GM19023 (cell line): ENCODE measurements at regions not wholly inside any gene's neighbourhood (a gene's known extent, or its start where the extent isn't known, plus 50 kb on each side); places are given as distances from the start of the nearest gene placed in this dataset.

Experiments
- ATAC-seq: cut with Tn5 transposase; IDR thresholded peaks from one replicate; pipeline ENCODE4 v1.9.1; 2021; ENCODE audit warnings: mild to moderate bottlenecking, moderate library complexity; ENCODE audit not compliant: unreplicated experiment

DNA sequence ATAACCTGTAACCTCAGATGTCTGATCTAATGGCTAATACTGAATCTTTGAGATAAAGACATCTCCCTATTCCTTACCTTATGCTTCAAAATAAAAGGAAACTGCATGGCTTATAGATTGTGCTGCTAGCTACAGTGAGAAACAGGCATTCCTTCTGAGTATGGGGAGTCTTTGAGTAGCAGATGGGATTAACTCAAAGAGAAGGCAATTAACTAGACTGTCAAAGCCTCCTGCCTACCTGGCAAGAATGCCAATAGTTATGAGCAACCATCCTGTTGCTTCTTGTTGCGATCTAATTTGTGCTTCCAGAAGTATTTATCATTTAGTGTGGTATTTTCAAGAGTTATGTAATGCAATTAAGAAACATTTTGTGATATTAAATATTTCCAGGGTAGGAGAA lies 660.0 kb upstream of the TMEFF2 start:
- ATAC-seq, result no peak

DNA sequence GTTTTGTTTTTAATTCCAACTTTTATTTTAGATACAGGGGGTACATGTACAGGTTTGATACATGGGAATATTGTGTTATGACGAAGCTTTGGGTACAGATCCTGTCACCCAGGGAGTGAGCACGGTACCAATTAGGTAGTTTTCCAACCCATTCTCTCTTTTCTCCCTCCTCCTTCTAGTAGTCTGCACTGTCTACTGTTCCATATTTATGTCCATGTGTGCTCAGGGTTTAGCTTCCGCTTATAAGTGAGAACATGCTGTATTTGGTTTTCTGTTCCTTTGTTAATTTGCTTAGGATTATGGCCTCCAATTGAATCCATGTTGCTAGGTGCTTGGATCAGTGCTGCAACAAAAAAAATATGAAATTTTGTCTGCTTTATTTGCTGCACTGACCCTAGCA lies 659.3 kb upstream of the TMEFF2 start:
- no peak for ATAC-seq

DNA sequence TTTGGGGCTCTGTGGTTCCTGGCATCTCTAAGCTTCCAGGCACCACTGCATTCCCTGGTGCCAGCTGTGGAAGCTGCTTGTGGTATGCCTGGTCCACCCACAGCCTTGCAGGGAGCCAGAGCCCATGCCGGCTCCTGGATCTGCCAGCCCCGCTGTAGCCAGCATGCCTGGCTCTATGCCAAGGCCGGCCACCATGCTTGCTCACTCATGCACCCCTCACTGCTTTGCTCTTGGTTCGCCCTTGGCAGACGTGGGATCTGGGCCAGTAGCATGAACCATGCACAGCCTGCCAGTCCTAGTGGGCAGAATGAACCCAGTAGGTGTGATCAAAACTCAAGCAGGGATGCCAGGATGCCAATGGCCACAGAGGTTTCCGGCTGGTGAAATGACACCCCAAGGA lies 634.2 kb upstream of the TMEFF2 start:
- ATAC-seq, result no peak

DNA sequence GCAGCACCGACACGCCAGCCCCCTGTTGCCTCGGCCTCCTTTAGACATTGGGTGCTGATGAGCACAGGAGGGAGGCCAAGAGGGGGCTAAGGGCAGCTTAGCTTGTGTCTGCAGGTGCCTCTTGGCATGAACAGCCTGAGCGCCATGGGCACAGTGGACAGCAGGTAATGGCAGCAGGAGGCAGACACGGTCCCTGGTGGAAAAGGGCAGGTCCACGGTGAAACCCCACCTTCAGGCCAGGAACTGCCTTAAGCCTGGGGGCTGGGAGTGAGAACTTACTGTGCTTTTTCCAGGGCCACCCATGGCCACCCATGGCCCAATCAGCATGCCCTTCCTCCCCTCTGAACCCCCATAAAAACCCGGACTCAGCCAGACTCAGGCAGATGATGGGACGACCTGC lies 633.4 kb upstream of the TMEFF2 start:
- ATAC-seq, result no peak

DNA sequence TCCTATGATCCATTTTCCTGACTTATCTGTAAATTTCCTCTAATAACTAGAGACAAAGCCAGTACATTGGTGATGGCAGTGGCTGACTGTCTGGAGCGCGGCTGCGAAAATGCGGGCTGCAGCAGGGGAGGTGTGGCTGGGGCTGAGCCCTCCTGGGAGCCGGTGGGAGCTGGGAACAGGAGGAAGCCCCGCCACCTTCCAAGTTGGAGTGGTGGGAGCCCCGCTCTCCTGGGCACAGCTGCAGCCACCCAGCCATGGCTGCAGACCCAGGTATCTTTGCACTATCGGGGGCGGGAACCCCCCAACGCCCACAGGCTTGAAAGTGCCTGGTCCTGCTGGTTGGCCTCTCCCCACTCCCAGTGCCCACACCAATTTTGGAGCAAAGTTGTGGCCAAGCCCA lies 633.0 kb upstream of the TMEFF2 start:
- no peak for ATAC-seq

DNA sequence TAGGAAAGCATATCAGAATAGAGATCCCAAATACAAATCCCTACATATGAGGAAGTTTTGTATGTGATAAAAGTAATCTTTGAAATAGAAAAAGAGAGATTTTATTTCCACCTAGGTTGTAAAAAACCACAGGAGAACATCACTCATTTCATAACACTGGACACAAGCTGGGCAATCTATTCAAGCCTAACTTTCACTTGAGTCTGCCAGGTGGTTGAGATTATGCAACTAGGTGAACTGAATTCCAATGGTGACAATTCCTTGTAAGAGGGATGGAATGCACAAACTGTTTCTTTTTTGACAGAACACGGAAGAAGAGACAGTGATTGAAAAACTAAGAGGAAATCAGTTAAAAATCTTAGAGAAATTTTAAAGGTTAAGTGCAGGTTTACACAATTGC lies 619.6 kb upstream of the TMEFF2 start:
- no peak for ATAC-seq

DNA sequence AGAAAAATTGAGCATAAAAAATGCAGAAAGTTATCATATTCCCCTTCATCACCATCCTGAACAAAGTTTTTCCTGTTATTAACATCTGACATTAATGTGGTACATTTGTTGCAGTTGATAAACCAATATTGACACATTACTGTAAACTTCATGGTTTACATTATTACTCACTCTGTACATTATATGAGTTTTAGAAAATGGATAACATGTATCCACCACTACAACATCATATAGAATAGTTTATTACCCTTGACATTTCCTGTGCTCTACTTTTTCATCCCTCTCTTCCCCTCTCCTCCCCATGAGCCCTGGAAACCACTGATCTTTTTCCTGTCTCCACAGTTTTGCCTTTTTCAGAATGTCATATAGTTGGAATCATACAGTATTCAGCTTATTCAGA lies 618.6 kb upstream of the TMEFF2 start:
- ATAC-seq, result no peak

DNA sequence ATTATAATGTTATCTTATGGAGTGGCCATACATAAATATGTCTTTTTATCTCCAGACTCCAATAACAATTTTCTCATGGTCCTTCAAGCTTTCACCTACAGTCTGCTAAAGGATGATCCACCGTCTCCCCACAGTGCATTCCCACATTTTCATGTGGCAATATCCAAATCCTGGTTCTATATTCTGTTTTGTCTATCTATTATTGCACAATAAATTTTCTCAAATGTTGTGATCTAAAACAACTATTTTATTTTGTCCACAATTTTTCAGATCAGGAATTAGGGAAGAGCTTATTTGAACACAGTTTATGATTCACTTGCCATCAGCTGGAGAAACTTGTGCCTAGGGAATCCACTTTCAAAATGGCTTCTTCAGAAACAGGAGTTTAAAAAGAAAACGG lies 614.4 kb upstream of the TMEFF2 start:
- no peak for ATAC-seq

DNA sequence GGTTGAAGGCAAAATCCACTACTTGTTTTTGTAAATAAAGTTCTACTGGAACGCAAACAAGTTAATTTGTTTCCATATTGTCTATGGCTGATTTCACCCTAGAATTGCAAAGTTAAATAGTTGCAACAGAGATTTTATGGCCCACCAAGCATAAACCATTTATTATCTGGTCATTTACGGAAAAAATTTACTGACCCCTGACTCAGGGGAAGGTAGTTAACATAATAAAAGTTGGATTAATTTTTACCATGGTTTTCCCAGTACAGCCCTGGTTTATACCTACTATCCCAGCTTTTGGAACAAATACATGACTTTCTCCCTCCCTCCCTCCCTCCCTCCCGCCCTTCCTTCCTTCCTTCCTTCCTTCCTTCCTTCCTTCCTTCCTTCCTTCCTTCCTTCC lies 588.9 kb upstream of the TMEFF2 start:
- ATAC-seq, result no peak

DNA sequence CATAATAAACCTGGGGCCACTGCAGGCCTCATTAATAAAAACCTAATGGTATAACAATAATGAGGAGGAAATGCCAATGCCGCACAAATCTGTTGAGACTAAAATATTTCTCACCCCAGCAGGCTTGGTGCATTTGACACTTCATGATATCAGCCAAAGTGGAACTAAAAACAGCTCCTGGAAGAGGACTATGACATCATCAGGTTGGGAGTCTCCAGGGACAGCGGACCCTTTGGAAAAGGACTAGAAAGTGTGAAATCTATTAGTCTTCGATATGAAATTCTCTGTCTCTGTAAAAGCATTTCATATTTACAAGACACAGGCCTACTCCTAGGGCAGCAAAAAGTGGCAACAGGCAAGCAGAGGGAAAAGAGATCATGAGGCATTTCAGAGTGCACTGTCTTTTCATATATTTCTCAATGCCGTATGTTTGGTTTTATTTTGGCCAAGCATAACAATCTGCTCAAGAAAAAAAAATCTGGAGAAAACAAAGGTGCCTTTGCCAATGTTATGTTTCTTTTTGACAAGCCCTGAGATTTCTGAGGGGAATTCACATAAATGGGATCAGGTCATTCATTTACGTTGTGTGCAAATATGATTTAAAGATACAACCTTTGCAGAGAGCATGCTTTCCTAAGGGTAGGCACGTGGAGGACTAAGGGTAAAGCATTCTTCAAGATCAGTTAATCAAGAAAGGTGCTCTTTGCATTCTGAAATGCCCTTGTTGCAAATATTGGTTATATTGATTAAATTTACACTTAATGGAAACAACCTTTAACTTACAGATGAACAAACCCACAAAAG lies 580.9 kb upstream of the TMEFF2 start:
- no peak for ATAC-seq

DNA sequence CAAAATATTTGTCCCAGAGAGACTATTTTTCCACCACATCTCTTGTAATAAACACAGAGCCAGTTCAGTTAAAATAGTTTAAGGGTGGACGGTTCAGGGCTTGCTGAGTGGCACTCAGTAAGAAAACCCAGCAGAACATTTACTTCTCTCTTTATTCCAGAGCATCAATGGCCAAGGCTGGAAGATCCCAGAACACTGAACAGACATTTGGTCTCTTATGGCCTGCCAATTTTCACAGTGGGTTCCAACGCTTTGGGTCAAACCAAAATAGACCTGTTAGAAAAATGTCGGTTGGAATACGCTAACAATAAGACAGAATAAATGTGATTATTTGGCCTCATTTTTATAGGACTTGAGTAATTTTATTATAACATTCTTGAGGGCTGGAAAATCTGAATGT lies 580.3 kb upstream of the TMEFF2 start:
- no peak for ATAC-seq

DNA sequence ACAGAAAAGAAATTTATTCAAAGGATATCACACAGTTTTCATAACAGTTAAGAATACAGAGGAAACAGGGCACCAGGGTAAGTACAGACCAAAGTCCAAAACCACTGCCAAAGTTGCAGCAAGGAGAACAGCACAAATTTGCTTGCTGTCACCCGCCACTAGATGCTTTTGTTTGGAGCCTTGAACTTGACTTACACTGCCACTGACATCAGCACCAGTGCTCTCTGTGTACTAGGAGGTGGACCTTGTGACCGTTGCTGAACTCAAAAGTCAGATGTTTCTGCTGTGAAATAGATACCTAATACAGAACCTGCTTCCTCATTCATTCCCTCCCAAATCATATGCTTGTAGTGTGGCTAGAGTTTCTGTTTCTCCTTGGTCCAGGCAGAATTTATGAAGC lies 578.3 kb upstream of the TMEFF2 start:
- ATAC-seq, result no peak

DNA sequence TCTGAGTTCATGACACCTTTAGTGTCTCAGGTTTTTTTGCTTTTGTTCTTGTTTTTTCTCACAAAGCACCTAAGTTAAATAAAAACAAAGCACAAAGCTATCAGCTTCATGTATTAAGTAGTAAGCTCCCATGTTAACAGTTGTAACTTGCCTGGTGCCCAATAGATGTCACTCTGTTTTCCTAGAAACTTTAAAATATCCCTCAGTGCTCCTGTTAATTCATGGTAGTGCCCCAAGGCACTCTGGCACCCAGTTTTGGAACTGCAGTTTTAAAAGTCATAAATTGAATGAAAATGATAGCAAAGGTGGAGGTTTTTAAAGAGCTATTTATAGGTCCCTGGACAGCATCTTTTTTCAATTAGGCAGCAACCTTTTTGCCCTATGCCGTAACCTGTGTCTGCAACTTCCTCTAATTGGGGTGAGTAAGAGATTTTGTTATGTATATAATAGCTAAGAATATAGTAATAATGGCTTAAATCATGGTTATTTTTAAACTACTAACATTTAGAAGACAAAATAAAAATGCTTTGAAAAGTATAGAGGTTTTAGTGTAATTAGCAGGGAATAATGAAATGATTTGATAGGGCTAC lies 555.0 kb upstream of the TMEFF2 start:
- no peak for ATAC-seq

DNA sequence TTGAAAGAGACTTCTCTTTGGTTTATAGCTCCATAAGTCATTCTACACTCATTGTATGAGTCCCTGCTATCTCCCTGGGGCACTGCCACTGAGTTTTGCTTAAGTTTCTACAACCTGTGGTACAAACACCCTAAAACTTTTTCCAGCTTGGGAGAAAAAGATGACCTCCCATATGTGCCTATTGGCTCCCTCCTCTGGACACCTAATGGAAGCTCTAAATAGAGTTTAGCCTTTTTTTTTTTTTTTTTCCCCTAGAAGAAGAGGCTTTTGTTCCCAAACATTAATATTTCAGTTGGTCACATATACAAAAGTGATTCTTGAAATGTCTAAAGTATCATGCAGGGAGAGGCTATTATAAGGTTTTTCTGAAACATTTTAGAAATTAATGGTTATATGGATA lies 547.2 kb upstream of the TMEFF2 start:
- no peak for ATAC-seq

DNA sequence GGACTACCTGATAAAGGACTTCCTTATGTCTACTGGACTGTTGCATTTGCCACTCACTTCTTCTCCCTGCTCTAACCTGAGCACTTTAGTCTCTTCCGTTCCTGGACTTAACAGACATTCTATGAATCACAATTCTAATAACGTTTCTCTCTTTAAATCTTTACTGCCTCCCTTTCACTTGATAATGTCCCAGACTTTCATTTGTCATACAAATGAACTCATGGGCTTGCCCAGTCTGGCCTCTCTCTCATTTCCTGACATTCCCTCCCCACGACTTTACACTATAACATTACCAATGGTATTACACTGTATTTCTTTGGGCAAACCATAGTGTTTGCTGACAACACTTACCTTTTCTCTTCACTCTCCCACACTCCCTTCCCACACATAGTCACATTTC lies 540.7 kb upstream of the TMEFF2 start:
- no peak for ATAC-seq

DNA sequence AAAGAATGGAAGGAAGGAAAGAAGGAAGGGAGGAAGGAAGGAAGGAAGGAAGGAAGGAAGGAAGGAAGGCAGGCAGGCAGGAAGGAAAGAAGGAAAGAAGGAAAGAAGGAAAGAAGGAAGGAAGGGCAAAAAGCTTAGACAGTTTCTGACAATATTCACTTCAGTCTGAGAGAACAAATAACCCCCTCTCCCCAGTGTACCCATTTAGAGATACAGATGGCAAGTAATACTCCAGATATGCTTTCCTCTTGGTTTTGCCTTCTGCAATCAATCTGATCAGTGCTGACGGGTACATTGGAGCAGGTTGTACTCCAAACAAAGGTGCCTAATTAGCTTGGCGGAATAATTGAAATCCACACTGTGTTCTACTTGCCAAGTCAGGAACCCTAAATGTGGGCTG lies 534.6 kb upstream of the TMEFF2 start:
- ATAC-seq, result no peak

DNA sequence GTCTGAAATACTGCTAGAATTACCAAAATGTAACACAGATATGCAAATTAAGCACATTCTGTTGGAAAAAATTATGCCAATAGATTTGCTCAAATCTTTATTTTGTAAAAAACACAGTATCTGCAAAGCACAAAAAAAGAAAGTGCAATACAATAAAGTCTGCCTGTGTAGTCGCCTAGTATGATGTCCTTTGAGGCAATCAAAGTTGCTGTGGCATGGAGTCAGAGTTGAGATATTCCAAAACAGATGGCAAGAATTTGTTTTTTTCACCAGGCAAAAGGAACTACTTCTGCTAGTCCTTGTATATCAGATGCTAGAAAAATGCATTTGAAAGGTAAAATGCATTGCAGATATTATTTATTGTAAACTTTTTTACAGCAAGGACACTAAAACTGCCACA lies 531.3 kb upstream of the TMEFF2 start:
- ATAC-seq, result no peak

DNA sequence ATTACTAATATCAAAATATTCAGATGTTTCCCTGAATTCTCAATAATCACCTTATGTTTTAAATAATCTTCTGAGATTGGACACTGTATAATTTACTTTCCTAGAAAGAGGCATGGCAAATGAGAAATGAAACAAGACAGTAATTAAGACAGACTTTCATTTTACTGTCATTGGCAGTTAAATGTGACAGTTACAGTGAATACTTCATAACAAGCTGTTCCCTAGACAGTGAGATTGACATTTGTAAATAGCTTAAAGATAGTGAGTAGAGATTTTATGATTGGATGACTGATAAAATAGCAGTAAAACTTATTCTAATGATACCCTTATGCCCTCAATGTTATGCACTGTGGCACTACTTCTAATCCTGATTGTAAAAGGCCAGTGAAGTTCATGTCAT lies 524.9 kb upstream of the TMEFF2 start:
- no peak for ATAC-seq

DNA sequence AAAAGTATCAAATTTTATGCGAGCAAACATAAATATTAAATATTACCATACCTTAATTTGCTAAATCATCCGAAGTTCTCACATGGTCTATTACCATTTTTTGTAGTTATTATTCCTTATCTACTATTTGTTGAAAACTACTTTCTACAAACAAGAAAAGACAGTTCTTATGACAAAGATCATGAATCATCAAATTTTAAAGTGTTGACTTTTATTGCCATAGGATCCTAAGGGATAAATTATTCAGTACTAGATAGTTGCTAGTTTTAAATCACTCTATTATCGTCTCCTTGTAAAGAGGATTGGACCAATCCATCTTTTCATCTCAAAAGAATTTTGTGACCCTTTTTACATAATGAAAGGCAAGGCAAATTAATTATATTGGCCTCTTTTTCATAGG lies 523.6 kb upstream of the TMEFF2 start:
- no peak for ATAC-seq

DNA sequence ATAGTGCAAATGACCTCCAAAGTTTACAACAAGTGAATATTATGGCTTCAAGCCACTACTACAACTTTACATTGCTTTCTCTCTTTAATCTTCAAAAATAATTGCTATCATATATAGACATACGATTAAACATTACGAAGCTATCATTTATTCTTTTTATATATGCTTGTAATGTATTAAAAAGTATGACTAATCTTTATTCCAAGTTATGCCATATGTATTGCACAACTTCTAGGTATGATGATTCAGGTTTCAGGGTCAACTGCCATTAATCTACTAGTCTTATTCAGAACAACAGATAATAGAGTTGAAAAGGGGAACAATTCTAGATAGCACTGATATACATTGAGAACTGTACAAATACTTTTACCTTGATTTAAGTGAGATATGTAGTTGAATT lies 506.2 kb upstream of the TMEFF2 start:
- ATAC-seq, result no peak

DNA sequence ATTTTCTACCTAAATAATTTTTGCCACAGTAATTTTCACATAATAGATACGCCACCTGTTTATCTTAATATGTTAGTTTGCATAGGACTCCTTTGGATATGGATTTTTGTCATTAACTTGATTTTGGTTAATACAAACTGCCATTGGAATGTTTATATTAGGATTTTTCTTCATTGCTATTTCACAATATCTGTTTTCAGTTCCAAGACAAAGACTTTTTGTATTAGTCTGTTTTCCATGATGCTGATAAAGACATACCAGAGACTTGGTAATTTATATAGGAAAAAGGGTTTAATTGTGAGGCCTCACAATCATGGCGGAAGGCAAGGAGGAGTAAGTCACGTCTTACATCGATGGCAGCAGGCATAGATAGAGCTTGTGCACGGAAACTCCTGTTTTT lies 503.1 kb upstream of the TMEFF2 start:
- ATAC-seq, result no peak

DNA sequence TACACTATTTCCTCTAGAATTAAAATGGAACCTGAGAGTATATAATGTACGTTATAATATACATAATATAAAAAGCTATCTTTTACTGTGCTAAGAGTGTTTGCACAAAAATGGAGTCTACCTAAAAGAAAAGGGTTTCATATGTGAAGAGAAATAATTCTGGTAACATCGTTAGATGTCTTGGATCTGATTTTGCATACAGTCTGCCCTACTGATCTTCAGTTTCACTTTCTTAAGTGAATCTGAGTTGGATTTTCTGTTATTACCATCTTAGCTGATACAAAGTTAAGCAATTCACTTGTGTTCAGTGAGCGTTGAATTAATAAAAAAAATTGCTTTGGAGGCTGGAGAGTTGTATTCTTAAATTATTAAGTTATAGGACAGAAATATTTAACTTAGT lies 502.1 kb upstream of the TMEFF2 start:
- no peak for ATAC-seq

DNA sequence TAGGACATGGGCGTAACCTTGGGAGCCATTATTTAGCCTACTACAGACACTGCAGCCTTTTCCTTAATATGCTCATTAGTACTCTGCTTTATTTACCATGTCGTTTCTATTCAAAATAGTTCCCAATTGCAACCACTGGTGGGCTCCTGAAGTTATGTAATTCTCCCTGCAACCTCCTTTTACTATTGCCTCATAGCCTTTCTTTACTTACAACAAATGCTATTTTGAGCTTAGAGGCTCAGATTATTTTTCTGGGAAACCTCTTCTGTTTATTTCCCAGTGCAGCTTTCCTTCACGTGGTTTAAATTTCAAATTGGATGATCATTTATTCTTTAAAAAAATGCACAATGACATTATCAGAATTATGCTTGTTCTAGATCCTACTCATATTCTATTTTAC lies 492.3 kb upstream of the TMEFF2 start:
- ATAC-seq, result no peak
